ENCODE measurements at regions not wholly inside any gene's neighbourhood (a gene's known extent, or its start where the extent isn't known, plus 50 kb on each side); places are given as distances from the start of the nearest gene placed in this dataset.

DNA sequence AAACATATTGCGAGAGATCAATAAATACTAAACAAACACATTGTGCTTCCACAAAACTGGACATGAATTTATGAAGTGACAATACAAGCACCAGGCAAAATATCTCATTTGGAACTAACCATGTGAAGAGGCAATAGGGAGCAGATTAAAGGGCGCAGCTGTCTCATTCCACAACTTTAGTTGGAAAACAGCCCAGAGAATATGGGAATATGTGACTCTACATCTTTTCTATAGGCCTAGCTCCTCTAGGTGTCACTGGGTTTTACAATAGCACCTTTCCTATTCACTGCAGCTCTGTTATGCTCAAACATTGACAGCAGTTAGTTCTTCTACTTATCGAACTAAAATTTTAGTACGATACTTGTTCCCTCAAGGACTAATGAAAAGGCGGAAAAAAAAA, 866.3 kb upstream of the GBE1 start:
- TF ChIP-seq, protein P1, sequence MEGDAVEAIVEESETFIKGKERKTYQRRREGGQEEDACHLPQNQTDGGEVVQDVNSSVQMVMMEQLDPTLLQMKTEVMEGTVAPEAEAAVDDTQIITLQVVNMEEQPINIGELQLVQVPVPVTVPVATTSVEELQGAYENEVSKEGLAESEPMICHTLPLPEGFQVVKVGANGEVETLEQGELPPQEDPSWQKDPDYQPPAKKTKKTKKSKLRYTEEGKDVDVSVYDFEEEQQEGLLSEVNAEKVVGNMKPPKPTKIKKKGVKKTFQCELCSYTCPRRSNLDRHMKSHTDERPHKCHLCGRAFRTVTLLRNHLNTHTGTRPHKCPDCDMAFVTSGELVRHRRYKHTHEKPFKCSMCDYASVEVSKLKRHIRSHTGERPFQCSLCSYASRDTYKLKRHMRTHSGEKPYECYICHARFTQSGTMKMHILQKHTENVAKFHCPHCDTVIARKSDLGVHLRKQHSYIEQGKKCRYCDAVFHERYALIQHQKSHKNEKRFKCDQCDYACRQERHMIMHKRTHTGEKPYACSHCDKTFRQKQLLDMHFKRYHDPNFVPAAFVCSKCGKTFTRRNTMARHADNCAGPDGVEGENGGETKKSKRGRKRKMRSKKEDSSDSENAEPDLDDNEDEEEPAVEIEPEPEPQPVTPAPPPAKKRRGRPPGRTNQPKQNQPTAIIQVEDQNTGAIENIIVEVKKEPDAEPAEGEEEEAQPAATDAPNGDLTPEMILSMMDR (IDR thresholded peaks at IDR 0.05), result no peak
- no peak for TF ChIP-seq POLR2A (IDR thresholded peaks at IDR 0.05)

Measured in heart left ventricle (tissue), 13 donors.